Naive thymus-derived CD4-positive, alpha-beta T cell (primary cell): ENCODE measurements at regions not wholly inside any gene's neighbourhood (a gene's known extent, or its start where the extent isn't known, plus 50 kb on each side); places are given as distances from the start of the nearest gene placed in this dataset.

Experiments used
- ATAC-seq: fragments of 150-1000 bp; cut with Tn5 transposase; 2 replicates; pipeline ENCODE4 v1.10.0; 2021; ENCODE audit warnings: mild to moderate bottlenecking, moderate library complexity
- CTCF ChIA-PET: fragments of 350-600 bp; sonication (Branson Sonifier 250); formaldehyde crosslinking; loops from one replicate; lab custom pipeline; 2021; ENCODE audit warnings: antibody characterized with exemption; lab: Charles Lee
- POLR2A ChIA-PET: fragments of 350-600 bp; sonication (Branson Sonifier 250); formaldehyde crosslinking; loops from one replicate; lab custom pipeline; 2021; ENCODE audit warnings: antibody characterized with exemption, inconsistent platforms; lab: Charles Lee
- DNase-seq, 9 donors: peaks; one replicate each; pipeline versions ENCODE4 v3.0.0 to v3.0.0-alpha.2; 2020 to 2022; ENCODE audit warnings: mixed read lengths in 1 of 9
- H3K27ac ChIP-seq: one replicate; pipeline ENCODE4 v1.7.0; 2013; ENCODE audit warnings: mild to moderate bottlenecking, low read depth, low read length, moderate library complexity
- H3K27me3 ChIP-seq, 2 donors: one replicate each; pipeline ENCODE4 v1.7.0; 2013; ENCODE audit warnings: low read length in 2 of 2, mild to moderate bottlenecking in 2 of 2, moderate library complexity in 2 of 2; ENCODE audit not compliant: control insufficient read depth in 2 of 2, insufficient read depth in 2 of 2
- H3K36me3 ChIP-seq, 3 experiments: 1 replicate in 2 of 3; 2 replicates in 1 of 3; pipeline ENCODE4 v1.7.0; 2013; ENCODE audit warnings: low read length in 3 of 3, mild to moderate bottlenecking in 3 of 3, moderate library complexity in 1 of 3; ENCODE audit not compliant: insufficient read depth in 3 of 3, control insufficient read depth in 2 of 3
- H3K4me1 ChIP-seq, 2 donors: one replicate each; pipeline ENCODE4 v1.7.0; 2013; ENCODE audit warnings: low read length in 2 of 2, mild to moderate bottlenecking in 2 of 2, moderate library complexity in 1 of 2; ENCODE audit not compliant: control insufficient read depth in 2 of 2, insufficient read depth in 2 of 2
- H3K4me3 ChIP-seq: 2 replicates; pipeline ENCODE4 v1.7.0; 2013; ENCODE audit warnings: mild to moderate bottlenecking, low read length
- H3K9me3 ChIP-seq, 3 experiments: 1 replicate in 2 of 3; 2 replicates in 1 of 3; pipeline ENCODE4 v1.7.0; 2013; ENCODE audit warnings: low read length in 3 of 3; ENCODE audit not compliant: control insufficient read depth in 2 of 3
- H3K27ac Mint-ChIP-seq, 9 donors: one replicate each; pipeline ENCODE4 v1.8.0; 2020 to 2022; ENCODE audit warnings: mixed read lengths in 9 of 9, mild to moderate bottlenecking in 8 of 9, moderate library complexity in 5 of 9, inconsistent platforms in 2 of 9
- H3K27me3 Mint-ChIP-seq, 5 donors: one replicate each; pipeline ENCODE4 v1.8.0; 2021 to 2022; ENCODE audit warnings: mixed read lengths in 5 of 5, mild to moderate bottlenecking in 1 of 5
- H3K36me3 Mint-ChIP-seq, 5 donors: one replicate each; pipeline ENCODE4 v1.8.0; 2020 to 2022; ENCODE audit warnings: mixed read lengths in 5 of 5, mild to moderate bottlenecking in 3 of 5, inconsistent platforms in 1 of 5
- H3K4me1 Mint-ChIP-seq, 7 donors: one replicate each; pipeline ENCODE4 v1.8.0; 2020 to 2022; ENCODE audit warnings: mixed read lengths in 7 of 7, mild to moderate bottlenecking in 3 of 7, inconsistent platforms in 1 of 7
- H3K4me3 Mint-ChIP-seq, 10 donors: one replicate each; pipeline ENCODE4 v1.8.0; 2020 to 2022; ENCODE audit warnings: mild to moderate bottlenecking in 10 of 10, mixed read lengths in 10 of 10, moderate library complexity in 6 of 10, inconsistent platforms in 2 of 10
- H3K9me3 Mint-ChIP-seq, 11 donors: one replicate each; pipeline ENCODE4 v1.8.0; 2020 to 2022; ENCODE audit warnings: mixed read lengths in 11 of 11, mild to moderate bottlenecking in 4 of 11, inconsistent platforms in 1 of 11, moderate library complexity in 1 of 11
- intact Hi-C, 2 donors: fragments of 100-400 bp; cut with micrococcal nuclease; formaldehyde crosslinking; loops; one replicate each; pipeline ENCODE4 v1.15.1; 2023

DNA sequence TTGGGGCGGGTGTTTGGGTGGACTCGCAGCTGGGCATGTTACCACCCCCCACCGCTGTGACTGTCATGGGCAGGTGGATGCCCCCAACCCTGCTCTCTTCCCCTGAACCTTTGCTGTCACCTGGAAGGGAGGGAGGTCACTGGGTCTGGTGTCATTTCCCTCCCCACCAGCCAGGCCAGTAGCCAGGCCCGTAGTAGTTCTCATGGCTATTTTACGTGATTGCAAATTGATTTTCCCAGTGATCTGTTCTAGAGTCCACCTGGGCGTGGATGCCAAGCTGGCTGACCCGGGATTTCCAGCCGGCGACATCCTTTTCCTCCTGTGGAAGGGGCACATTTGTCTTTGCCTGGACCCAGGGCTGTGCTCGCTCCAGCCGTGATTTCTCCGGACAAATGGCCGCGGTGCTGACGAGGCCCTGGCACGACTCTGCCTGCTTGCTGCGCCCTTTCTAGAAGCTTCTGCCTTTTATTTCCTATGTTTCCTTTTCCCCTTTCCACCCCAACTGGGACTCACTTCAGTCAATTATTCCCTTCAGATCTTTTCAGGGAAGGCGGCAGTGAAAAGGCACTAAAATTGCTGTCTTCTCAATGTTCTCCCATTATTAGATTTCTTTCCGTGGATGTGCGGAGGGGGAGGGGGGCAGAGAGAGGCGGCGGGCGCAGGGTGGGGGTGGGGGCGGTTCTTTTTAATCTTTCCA, 226.9 kb upstream of the CIBAR2 start:
- ChIA-PET CTCF (interaction anchor here (0.6 to 1.1 kb wide), 2 partner anchors 35 to 422 kb away, joined by 3 to 5 read pairs; no protein-coding TSS in a partner anchor), POLR2A (no interaction called here)
- H3K27me3 ChIP-seq = no peaks in the 10 kb centered on the region
- peaks cover 0 to 13% of the 10 kb centered on the region in 2 donors for H3K4me1 ChIP-seq
- no peaks in the 10 kb centered on the region for H3K36me3 ChIP-seq
- no peak for DNase-seq
- no peak overlapping the region for H3K27ac ChIP-seq
- peaks cover 10 to 24% (median 14%) of the 10 kb centered on the region in 7 donors for H3K4me1 Mint-ChIP-seq
- H3K9me3 Mint-ChIP-seq = peaks cover 0 to 2% (median 0%) of the 10 kb centered on the region in 11 donors
- no peak overlapping the region for H3K4me3 Mint-ChIP-seq
- no peak overlapping the region for H3K4me3 ChIP-seq
- no peaks in the 10 kb centered on the region for H3K36me3 Mint-ChIP-seq
- H3K9me3 ChIP-seq = no peaks in the 10 kb centered on the region
- intact Hi-C loops = no loop called here
- H3K27me3 Mint-ChIP-seq = peaks cover 0 to 8% (median 0%) of the 10 kb centered on the region in 5 donors
- peak overlapping the region in 1 of 9 donors; percentile 41 for H3K27ac Mint-ChIP-seq
- ATAC-seq = no peak

DNA sequence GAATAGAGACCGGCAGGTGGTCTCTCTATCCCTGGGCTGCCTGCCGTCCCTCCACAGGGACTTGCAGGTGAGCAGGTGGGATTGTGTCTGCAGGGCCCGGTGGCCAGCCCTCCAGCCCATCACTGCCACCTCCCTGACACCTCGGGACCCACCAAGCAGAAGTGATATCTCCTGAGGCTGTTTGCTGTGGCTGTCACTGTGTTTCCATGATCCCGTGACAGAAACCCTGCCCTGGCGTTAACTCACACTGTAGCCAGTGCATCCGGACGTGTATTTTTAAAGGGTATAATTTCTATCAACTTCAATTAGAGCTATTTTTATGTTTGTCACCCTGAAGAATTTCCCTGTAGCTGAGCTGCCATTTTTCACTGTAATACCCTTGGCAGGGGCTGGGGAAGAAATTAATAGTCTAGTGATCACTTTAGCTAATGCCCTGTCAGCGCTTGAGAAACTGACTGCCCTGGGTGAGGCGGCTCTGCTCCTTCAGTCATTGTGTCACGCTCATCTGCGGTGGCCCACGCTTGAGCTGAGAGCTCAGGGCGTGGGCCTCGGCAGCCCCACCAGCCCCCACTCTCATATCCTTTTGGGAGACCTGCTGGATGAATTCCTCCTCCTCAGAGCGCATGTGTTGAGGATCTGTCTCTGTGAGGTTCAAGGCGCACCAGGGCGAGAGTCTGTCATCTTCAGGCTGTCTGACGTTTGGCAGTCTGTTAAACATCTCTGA, 229.9 kb upstream of the CIBAR2 start:
- Histone ChIP-seq H3K36me3 (no peaks in the 10 kb centered on the region), H3K27ac (no peak overlapping the region), H3K4me1 (no peaks in the 10 kb centered on the region), H3K27me3 (no peaks in the 10 kb centered on the region), H3K4me3 (no peak overlapping the region), H3K9me3 (no peaks in the 10 kb centered on the region)
- Mint-ChIP-seq H3K9me3 (peaks cover 0 to 8% (median 0%) of the 10 kb centered on the region in 11 donors), H3K4me1 (peaks cover 0 to 4% (median 0%) of the 10 kb centered on the region in 7 donors), H3K4me3 (no peak overlapping the region), H3K36me3 (peaks cover 0 to 4% (median 0%) of the 10 kb centered on the region in 5 donors), H3K27me3 (peaks cover 0 to 6% (median 0%) of the 10 kb centered on the region in 5 donors), H3K27ac (no peak overlapping the region)
- intact Hi-C loops = no loop called here
- DNase-seq (no peak), ATAC-seq (no peak)
- POLR2A ChIA-PET = interaction anchor here (0.7 kb wide), 1 partner anchor 334 kb away, joined by 3 read pairs; no protein-coding TSS in a partner anchor
- CTCF ChIA-PET = no interaction called here

DNA sequence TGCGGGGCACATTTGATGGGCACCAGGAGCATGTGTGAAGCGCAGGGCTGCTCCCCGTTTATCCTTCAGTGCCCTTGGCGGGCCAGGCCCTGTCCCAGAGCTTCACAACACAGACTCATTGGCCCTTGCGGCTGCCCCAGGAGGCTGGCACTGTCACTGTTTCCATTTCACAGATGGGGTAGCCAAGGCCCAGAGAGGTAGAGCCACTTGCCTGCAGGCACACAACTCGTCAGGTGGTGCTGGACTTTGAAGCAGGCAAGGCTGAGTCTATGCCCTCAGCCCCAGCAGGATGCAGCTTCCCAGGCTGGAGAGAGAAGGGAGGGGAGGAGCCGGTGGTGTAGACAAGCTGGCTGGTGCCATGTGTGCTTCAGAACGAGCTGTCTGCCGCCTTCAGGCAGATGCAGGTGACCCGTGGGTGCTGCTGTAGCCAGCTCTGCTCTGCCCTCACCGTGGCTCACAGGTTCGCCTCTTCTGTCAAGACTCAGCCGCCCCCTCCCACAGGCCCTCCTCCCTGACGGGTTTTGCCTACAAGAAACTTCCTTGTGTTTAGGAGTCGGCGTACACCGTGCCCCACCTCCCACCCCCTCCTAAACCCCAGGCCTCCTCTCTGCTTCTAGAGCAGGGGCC, 232.3 kb upstream of the CIBAR2 start:
- Histone ChIP-seq H3K4me3 (no peak overlapping the region), H3K9me3 (no peaks in the 10 kb centered on the region), H3K27me3 (no peaks in the 10 kb centered on the region), H3K27ac (no peak overlapping the region), H3K36me3 (no peaks in the 10 kb centered on the region), H3K4me1 (no peaks in the 10 kb centered on the region)
- Mint-ChIP-seq H3K36me3 (peaks cover 0 to 4% (median 0%) of the 10 kb centered on the region in 5 donors), H3K27ac (no peak overlapping the region), H3K4me1 (peaks cover 0 to 4% (median 0%) of the 10 kb centered on the region in 7 donors), H3K9me3 (peaks cover 0 to 8% (median 0%) of the 10 kb centered on the region in 11 donors), H3K27me3 (peaks cover 0 to 5% (median 0%) of the 10 kb centered on the region in 5 donors), H3K4me3 (no peak overlapping the region)
- POLR2A ChIA-PET = no interaction called here
- intact Hi-C loops = no loop called here
- CTCF ChIA-PET = no interaction called here
- no peak for DNase-seq
- no peak for ATAC-seq

DNA sequence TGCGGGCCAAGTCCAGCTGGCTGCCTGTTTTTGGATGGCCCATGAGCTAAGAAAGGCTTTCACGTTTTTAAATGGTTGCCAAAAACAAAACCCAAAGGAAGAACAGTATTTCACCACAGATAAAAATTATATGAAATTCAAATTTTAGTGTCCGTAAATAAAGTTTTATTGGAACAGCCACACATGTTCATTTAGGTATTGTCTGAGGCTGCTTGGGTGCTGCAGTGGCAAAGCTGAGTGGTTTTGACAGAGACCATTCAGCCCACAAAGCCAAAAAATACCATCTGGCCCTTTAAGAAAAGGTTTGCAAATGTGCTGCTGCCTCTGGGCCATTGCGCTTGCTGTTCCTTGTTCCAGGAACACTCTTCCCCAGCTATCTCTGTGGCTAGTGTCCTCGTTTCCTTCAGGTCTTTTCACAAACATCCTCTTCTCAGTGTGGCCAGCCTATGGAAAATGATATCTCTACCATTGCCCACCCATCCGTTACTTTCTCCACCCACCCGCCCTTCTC, 232.9 kb upstream of the CIBAR2 start:
- CTCF ChIA-PET = no interaction called here

DNA sequence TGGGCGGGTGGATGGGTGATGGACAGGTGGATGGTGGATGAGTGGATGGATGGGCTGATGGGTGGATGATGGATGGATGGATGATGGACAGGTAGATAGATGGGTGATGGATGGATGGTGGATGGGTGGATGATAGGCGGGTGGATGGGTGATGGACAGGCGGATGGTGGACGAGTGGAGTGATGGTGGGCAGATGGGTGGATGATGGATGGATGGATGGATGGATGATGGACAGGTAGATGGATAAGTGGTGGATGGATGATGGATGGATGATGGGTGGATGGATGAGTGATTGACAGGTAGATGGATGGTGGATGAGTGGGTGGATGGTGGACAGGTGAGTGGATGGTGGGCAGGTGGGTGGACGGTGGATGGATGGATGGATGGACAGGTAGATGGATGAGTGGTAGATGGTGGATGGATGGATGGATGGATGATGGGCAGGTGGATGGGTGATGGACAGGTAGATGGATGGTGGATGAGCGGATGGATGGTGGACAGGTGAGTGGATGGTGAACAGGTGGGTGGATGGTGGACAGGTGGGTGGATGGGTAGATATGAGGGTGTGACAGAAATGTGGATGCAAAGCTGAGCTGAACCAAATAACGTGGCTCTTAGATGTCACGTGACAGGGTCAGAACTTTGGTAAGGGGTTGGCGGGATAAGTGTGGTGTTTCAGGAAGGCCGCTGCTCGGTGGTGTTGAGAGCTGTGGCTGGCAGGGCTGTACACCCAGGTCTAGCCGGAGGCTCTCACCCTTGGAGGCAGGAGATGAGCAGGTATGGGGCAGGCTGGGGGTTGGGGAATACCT, 234.3 kb upstream of the CIBAR2 start:
- Histone ChIP-seq H3K4me1 (no peaks in the 10 kb centered on the region), H3K27me3 (no peaks in the 10 kb centered on the region), H3K4me3 (no peak overlapping the region), H3K36me3 (no peaks in the 10 kb centered on the region), H3K27ac (no peak overlapping the region), H3K9me3 (no peaks in the 10 kb centered on the region)
- no peak for DNase-seq
- peaks cover 0 to 4% (median 0%) of the 10 kb centered on the region in 5 donors for H3K36me3 Mint-ChIP-seq
- ATAC-seq = no peak
- POLR2A ChIA-PET = no interaction called here
- CTCF ChIA-PET = no interaction called here
- intact Hi-C loops = no loop called here
- H3K27ac Mint-ChIP-seq = no peak overlapping the region
- no peak overlapping the region for H3K4me3 Mint-ChIP-seq
- H3K9me3 Mint-ChIP-seq = peaks cover 0 to 8% (median 0%) of the 10 kb centered on the region in 11 donors
- peaks cover 0 to 4% (median 0%) of the 10 kb centered on the region in 5 donors for H3K27me3 Mint-ChIP-seq
- peaks cover 0 to 4% (median 0%) of the 10 kb centered on the region in 7 donors for H3K4me1 Mint-ChIP-seq

More for the DNA sequence above, 232.9 kb upstream of the CIBAR2 start:
- ATAC-seq = no peak
- no peak overlapping the region for H3K27ac Mint-ChIP-seq
- Histone ChIP-seq H3K27ac (no peak overlapping the region), H3K36me3 (no peaks in the 10 kb centered on the region), H3K4me3 (no peak overlapping the region), H3K27me3 (no peaks in the 10 kb centered on the region), H3K9me3 (no peaks in the 10 kb centered on the region), H3K4me1 (no peaks in the 10 kb centered on the region)
- H3K36me3 Mint-ChIP-seq = peaks cover 0 to 4% (median 0%) of the 10 kb centered on the region in 5 donors
- intact Hi-C loops = no loop called here
- DNase-seq = no peak
- POLR2A ChIA-PET = no interaction called here
- H3K4me3 Mint-ChIP-seq = no peak overlapping the region
- H3K9me3 Mint-ChIP-seq = peaks cover 0 to 8% (median 0%) of the 10 kb centered on the region in 11 donors
- H3K27me3 Mint-ChIP-seq = peaks cover 0 to 4% (median 0%) of the 10 kb centered on the region in 5 donors
- peaks cover 0 to 4% (median 0%) of the 10 kb centered on the region in 7 donors for H3K4me1 Mint-ChIP-seq

DNA sequence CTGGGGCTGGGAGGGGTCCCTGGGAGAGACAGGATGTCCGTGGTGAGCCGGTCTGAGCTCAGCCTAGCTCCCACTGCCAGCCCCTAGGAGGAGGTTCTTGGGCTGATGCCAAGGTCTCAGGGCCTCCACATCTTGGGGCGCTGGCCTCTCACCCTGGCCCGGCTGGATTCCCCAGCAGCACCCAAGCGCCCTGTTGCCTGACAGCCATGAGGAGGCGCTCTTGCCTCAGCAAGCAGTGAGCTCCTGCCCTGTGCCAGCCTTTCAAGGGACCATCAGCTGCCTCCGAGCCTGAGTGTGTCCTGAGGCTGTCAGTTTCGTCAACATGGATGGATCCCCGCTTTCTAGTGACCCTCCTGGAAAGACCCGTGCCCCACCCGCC, 234.9 kb upstream of the CIBAR2 start:
- Mint-ChIP-seq H3K27ac (no peak overlapping the region), H3K27me3 (peaks cover 0 to 4% (median 0%) of the 10 kb centered on the region in 5 donors), H3K4me1 (peaks cover 0 to 4% (median 0%) of the 10 kb centered on the region in 7 donors), H3K4me3 (no peak overlapping the region), H3K36me3 (peaks cover 0 to 4% (median 0%) of the 10 kb centered on the region in 5 donors), H3K9me3 (peaks cover 0 to 8% (median 0%) of the 10 kb centered on the region in 11 donors)
- Histone ChIP-seq H3K36me3 (no peaks in the 10 kb centered on the region), H3K27me3 (no peaks in the 10 kb centered on the region), H3K9me3 (no peaks in the 10 kb centered on the region), H3K4me3 (no peak overlapping the region), H3K27ac (no peak overlapping the region), H3K4me1 (no peaks in the 10 kb centered on the region)
- DNase-seq (no peak), ATAC-seq (no peak)
- ChIA-PET POLR2A (interaction anchor here (0.9 kb wide), 1 partner anchor 42 kb away, joined by 3 read pairs; no protein-coding TSS in a partner anchor), CTCF (no interaction called here)
- intact Hi-C loops = no loop called here
